Liver (tissue), 8 donors: ENCODE measurements at regions not wholly inside any gene's neighbourhood (a gene's known extent, or its start where the extent isn't known, plus 50 kb on each side); places are given as distances from the start of the nearest gene placed in this dataset.

Source experiments
- DNase-seq: peaks from one replicate; pipeline ENCODE4 v3.0.0-alpha.2; 2017; ENCODE audit warnings: low spot score
- H3K27ac ChIP-seq, 2 donors: one replicate each; pipeline ENCODE4 v1.7.0; 2013; ENCODE audit warnings: inconsistent platforms in 2 of 2, low read length in 2 of 2, control low read depth in 1 of 2, low read depth in 1 of 2, mild to moderate bottlenecking in 1 of 2
- H3K27me3 ChIP-seq, 4 donors: one replicate each; pipeline versions ENCODE4 v1.6.1 to v1.7.0; 2013; ENCODE audit warnings: low read length in 3 of 4, inconsistent platforms in 1 of 4, mild to moderate bottlenecking in 1 of 4, moderate library complexity in 1 of 4; ENCODE audit not compliant: control insufficient read depth in 4 of 4, insufficient read depth in 4 of 4
- H3K36me3 ChIP-seq, 4 donors: one replicate each; pipeline versions ENCODE4 v1.6.1 to v1.7.0; 2013; ENCODE audit warnings: low read length in 3 of 4, mild to moderate bottlenecking in 3 of 4, low read depth in 1 of 4, moderate library complexity in 1 of 4; ENCODE audit not compliant: control insufficient read depth in 4 of 4, insufficient read depth in 3 of 4
- H3K4me1 ChIP-seq, 4 donors: one replicate each; pipeline versions ENCODE4 v1.6.1 to v1.7.0; 2013; ENCODE audit warnings: low read length in 3 of 4, mild to moderate bottlenecking in 3 of 4, moderate library complexity in 1 of 4; ENCODE audit not compliant: control insufficient read depth in 4 of 4, insufficient read depth in 4 of 4
- H3K4me3 ChIP-seq, 3 donors: one replicate each; pipeline versions ENCODE4 v1.6.1 to v1.7.0; 2013; ENCODE audit warnings: low read length in 3 of 3, control low read depth in 1 of 3, low read depth in 1 of 3, mild to moderate bottlenecking in 1 of 3
- H3K9ac ChIP-seq, 2 donors: one replicate each; pipeline ENCODE4 v1.7.0; 2013; ENCODE audit warnings: low read length in 2 of 2, mild to moderate bottlenecking in 2 of 2, moderate library complexity in 2 of 2, control low read depth in 1 of 2, low read depth in 1 of 2
- H3K9me3 ChIP-seq, 4 donors: one replicate each; pipeline versions ENCODE4 v1.6.1 to v1.7.0; 2013; ENCODE audit warnings: low read length in 3 of 4; ENCODE audit not compliant: control insufficient read depth in 4 of 4
- ATF3 ChIP-seq: IDR thresholded peaks from 2 replicates; pipeline ENCODE4 v1.6.1; 2016; ENCODE audit warnings: antibody characterized with exemption
- CTCF ChIP-seq: fragments of 150-350 bp; IDR thresholded peaks from 2 replicates; pipeline ENCODE4 v1.5.1; 2017; ENCODE audit warnings: improper control_type of control experiment, low read depth, low read length; ENCODE audit not compliant: missing input control
- EGR1 ChIP-seq, 2 donors: IDR thresholded peaks; 2 replicates each; pipeline ENCODE4 v1.6.1; 2016 to 2018; ENCODE audit warnings: antibody characterized with exemption in 2 of 2, low read depth in 2 of 2
- FOXA1 ChIP-seq: IDR thresholded peaks from 2 replicates; pipeline ENCODE4 v1.6.1; 2016; ENCODE audit warnings: antibody characterized with exemption
- FOXA2 ChIP-seq: IDR thresholded peaks from 2 replicates; pipeline ENCODE4 v1.6.1; 2016; ENCODE audit warnings: antibody characterized with exemption
- GABPA ChIP-seq, 2 donors: IDR thresholded peaks in 1 of 2; conservative IDR thresholded peaks in 1 of 2; 2 replicates each; pipeline ENCODE4 v1.6.1; 2016; ENCODE audit warnings: antibody characterized with exemption in 2 of 2, mild to moderate bottlenecking in 1 of 2, moderate library complexity in 1 of 2
- HNF4G ChIP-seq: IDR thresholded peaks from 2 replicates; pipeline ENCODE4 v1.6.1; 2016; ENCODE audit warnings: antibody characterized with exemption
- JUND ChIP-seq, 2 donors: IDR thresholded peaks; 2 replicates each; pipeline ENCODE4 v1.6.1; 2016; ENCODE audit warnings: antibody characterized with exemption in 2 of 2
- MAX ChIP-seq: IDR thresholded peaks from 2 replicates; pipeline ENCODE4 v1.6.1; 2016; ENCODE audit warnings: antibody characterized with exemption
- NR2F2 ChIP-seq: IDR thresholded peaks from 2 replicates; pipeline ENCODE4 v1.6.1; 2016; ENCODE audit warnings: antibody characterized with exemption
- RAD21 ChIP-seq, 2 donors: IDR thresholded peaks; 2 replicates each; pipeline ENCODE4 v1.6.1; 2016; ENCODE audit warnings: antibody characterized with exemption in 2 of 2, mild to moderate bottlenecking in 2 of 2
- REST ChIP-seq: IDR thresholded peaks from 2 replicates; pipeline ENCODE4 v1.6.1; 2016; ENCODE audit warnings: antibody characterized with exemption, mild to moderate bottlenecking
- RXRA ChIP-seq, 2 donors: IDR thresholded peaks; 2 replicates each; pipeline ENCODE4 v1.6.1; 2017 to 2018; ENCODE audit warnings: antibody characterized with exemption in 2 of 2, mild to moderate bottlenecking in 1 of 2
- SP1 ChIP-seq: IDR thresholded peaks from 2 replicates; pipeline ENCODE4 v1.6.1; 2018; ENCODE audit warnings: antibody characterized with exemption, mild to moderate bottlenecking
- TAF1 ChIP-seq: conservative IDR thresholded peaks from 2 replicates; pipeline ENCODE4 v1.6.1; 2016; ENCODE audit warnings: antibody characterized with exemption, mild to moderate bottlenecking
- YY1 ChIP-seq: IDR thresholded peaks from 2 replicates; pipeline ENCODE4 v1.6.1; 2016; ENCODE audit warnings: antibody characterized with exemption, mild to moderate bottlenecking
- ZBTB33 ChIP-seq: IDR thresholded peaks from 2 replicates; pipeline ENCODE4 v1.6.1; 2016; ENCODE audit warnings: antibody characterized with exemption
- WGBS: extraction: QIAGEN DNeasy Blood & Tissue Kit; methylation state at CpG from one replicate; pipeline ENCODE4 v1.1.7; 2013; 5-methylcytosine and 5-hydroxymethylcytosine counted together
- donor health status: healthy.
- donor health status: healthy.
- donor health status: healthy.
- donor health status: healthy.
- donor health status: healthy.

- no peaks in the 10 kb centered on the region for H3K27me3 ChIP-seq
- H3K9ac ChIP-seq, result no peak overlapping the region
- H3K36me3 ChIP-seq, result no peaks in the 10 kb centered on the region
- H3K4me3 ChIP-seq, result no peak overlapping the region
- peaks cover 0 to 2% (median 0%) of the 10 kb centered on the region in 4 donors for H3K4me1 ChIP-seq
- TF ChIP-seq NR2F2, result no peak
- TF ChIP-seq ZBTB33, result no peak
- no peak for TF ChIP-seq FOXA1
- TF ChIP-seq YY1, result no peak
- no peaks in the 10 kb centered on the region for H3K9me3 ChIP-seq
- no peak for DNase-seq
- 17% methylated on average over 4 of the region's 4 CpGs for WGBS
- H3K27ac ChIP-seq, result no peak overlapping the region
Observed at GRCh38 chr20:40493071-40493470, 196.0 kb downstream of the MAFB start.

GRCh38 chr20:40491009-40491590 is 197.9 kb downstream of the MAFB start:
- H3K9ac ChIP-seq, result no peak overlapping the region
- no peaks in the 10 kb centered on the region for H3K27me3 ChIP-seq
- no peak overlapping the region for H3K27ac ChIP-seq
- H3K9me3 ChIP-seq, result no peaks in the 10 kb centered on the region
- peaks cover 0 to 2% (median 0%) of the 10 kb centered on the region in 4 donors for H3K4me1 ChIP-seq
- DNase-seq, result no peak
- TF ChIP-seq NR2F2, result no peak
- TF ChIP-seq TAF1, result no peak
- TF ChIP-seq FOXA2, result no peak
- WGBS, result 68% methylated on average over 5 of the region's 5 CpGs
- H3K36me3 ChIP-seq, result no peaks in the 10 kb centered on the region
- H3K4me3 ChIP-seq, result no peak overlapping the region

GRCh38 chr20:40489886-40490285 is 199.2 kb downstream of the MAFB start:
- no peaks in the 10 kb centered on the region for H3K9me3 ChIP-seq
- WGBS, result 71% methylated on average over 2 of the region's 2 CpGs
- no peak overlapping the region for H3K4me3 ChIP-seq
- no peaks in the 10 kb centered on the region for H3K4me1 ChIP-seq
- H3K27ac ChIP-seq, result no peak overlapping the region
- no peak for DNase-seq
- TF ChIP-seq REST (no peak), ATF3 (no peak), ZBTB33 (no peak), FOXA1 (no peak), TAF1 (no peak), JUND (IDR thresholded peaks at IDR 0.05) (no peak), NR2F2 (no peak), SP1 (no peak), CTCF (no peak), EGR1 (IDR thresholded peaks at IDR 0.05; ENCODE audit: low read depth in 2 of 2) (no peak), RXRA (IDR thresholded peaks at IDR 0.05) (no peak), RAD21 (IDR thresholded peaks at IDR 0.05) (no peak), YY1 (no peak), GABPA (IDR thresholded peaks at IDR 0.05 in 1 of 2, conservative IDR thresholded peaks at IDR 0.05 in 1 of 2) (no peak), MAX (no peak), HNF4G (no peak)
- H3K9ac ChIP-seq, result no peak overlapping the region
- H3K36me3 ChIP-seq, result no peaks in the 10 kb centered on the region
- no peaks in the 10 kb centered on the region for H3K27me3 ChIP-seq
